A673 (cell line): ENCODE measurements at regions not wholly inside any gene's neighbourhood (a gene's known extent, or its start where the extent isn't known, plus 50 kb on each side); places are given as distances from the start of the nearest gene placed in this dataset.

Source experiments
- EZH2 ChIP-seq: fragments of 200-600 bp; sonication (generic); IDR thresholded peaks from 2 replicates; pipeline ENCODE4 v1.6.1; 2017; ENCODE audit warnings: borderline replicate concordance, low read depth, mild to moderate bottlenecking, mixed read lengths, antibody characterized with exemption, low read length; ENCODE audit not compliant: poor library complexity, severe bottlenecking
- TF ChIP-seq, protein P1 (sequence below): fragments of 300-800, 200-600 bp; sonication (generic); conservative IDR thresholded peaks from 2 replicates; pipeline ENCODE4 v1.5.1; 2017; ENCODE audit warnings: low read depth, mild to moderate bottlenecking, antibody characterized with exemption, low read length, moderate library complexity, mixed read lengths

- TF ChIP-seq, protein P1, sequence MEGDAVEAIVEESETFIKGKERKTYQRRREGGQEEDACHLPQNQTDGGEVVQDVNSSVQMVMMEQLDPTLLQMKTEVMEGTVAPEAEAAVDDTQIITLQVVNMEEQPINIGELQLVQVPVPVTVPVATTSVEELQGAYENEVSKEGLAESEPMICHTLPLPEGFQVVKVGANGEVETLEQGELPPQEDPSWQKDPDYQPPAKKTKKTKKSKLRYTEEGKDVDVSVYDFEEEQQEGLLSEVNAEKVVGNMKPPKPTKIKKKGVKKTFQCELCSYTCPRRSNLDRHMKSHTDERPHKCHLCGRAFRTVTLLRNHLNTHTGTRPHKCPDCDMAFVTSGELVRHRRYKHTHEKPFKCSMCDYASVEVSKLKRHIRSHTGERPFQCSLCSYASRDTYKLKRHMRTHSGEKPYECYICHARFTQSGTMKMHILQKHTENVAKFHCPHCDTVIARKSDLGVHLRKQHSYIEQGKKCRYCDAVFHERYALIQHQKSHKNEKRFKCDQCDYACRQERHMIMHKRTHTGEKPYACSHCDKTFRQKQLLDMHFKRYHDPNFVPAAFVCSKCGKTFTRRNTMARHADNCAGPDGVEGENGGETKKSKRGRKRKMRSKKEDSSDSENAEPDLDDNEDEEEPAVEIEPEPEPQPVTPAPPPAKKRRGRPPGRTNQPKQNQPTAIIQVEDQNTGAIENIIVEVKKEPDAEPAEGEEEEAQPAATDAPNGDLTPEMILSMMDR, result no peak
- TF ChIP-seq EZH2, result no peak
Observed at GRCh38 chr20:39855056-39855455, 834.0 kb downstream of the MAFB start.
